H1 (cell line): ENCODE measurements at regions not wholly inside any gene's neighbourhood (a gene's known extent, or its start where the extent isn't known, plus 50 kb on each side); places are given as distances from the start of the nearest gene placed in this dataset.

Experiments
- CTCF ChIA-PET: fragments of 300-600 bp; sonication (Branson Sonifier 250); formaldehyde crosslinking; loops from one replicate; lab custom pipeline; 2021; ENCODE audit not compliant: partially characterized antibody; lab: Charles Lee
- POLR2A ChIA-PET: fragments of 300-600 bp; sonication (Branson Sonifier 250); formaldehyde crosslinking; loops from one replicate; lab custom pipeline; 2021; ENCODE audit warnings: inconsistent platforms; ENCODE audit not compliant: partially characterized antibody; lab: Charles Lee
- DNase-seq, 2 experiments: peaks; one replicate each; pipeline versions ENCODE4 v3.0.0 to v3.0.0-alpha.2; 2010 to 2022; ENCODE audit warnings: low spot score in 2 of 2, low read depth in 1 of 2, mixed read lengths in 1 of 2
- FAIRE-seq: peaks from 2 replicates; lab custom pipeline; 2011; peaks lifted over from hg19 to GRCh38; lab: Jason Lieb, UNC
- H2AFZ ChIP-seq: 2 replicates; pipeline ENCODE4 v1.8.1; 2012; ENCODE audit warnings: low read length, inconsistent platforms
- H2AK5ac ChIP-seq: 2 replicates; pipeline ENCODE4 v1.6.1; 2013; ENCODE audit warnings: low read depth, low read length
- H2BK120ac ChIP-seq: replicated peaks from 2 replicates; pipeline ENCODE3; 2013; ENCODE audit warnings: low read depth, low read length, inconsistent platforms
- H2BK12ac ChIP-seq: 2 replicates; pipeline ENCODE4 v1.6.1; 2013; ENCODE audit warnings: low read depth, low read length
- H2BK15ac ChIP-seq: 2 replicates; pipeline ENCODE4 v1.6.1; 2013; ENCODE audit warnings: low read length
- H2BK20ac ChIP-seq: 2 replicates; pipeline ENCODE4 v1.6.1; 2013; ENCODE audit warnings: low read length
- H2BK5ac ChIP-seq: 2 replicates; pipeline ENCODE4 v1.6.1; 2013; ENCODE audit warnings: low read depth, low read length
- H3K14ac ChIP-seq: 2 replicates; pipeline ENCODE4 v1.6.1; 2013; ENCODE audit warnings: inconsistent platforms; ENCODE audit not compliant: insufficient read length
- H3K18ac ChIP-seq: 2 replicates; pipeline ENCODE4 v1.6.1; 2013; ENCODE audit warnings: low read length; ENCODE audit errors: extremely low read depth
- H3K23ac ChIP-seq: 2 replicates; pipeline ENCODE4 v1.6.1; 2013; ENCODE audit warnings: inconsistent platforms; ENCODE audit not compliant: insufficient read length
- H3K23me2 ChIP-seq: 2 replicates; pipeline ENCODE4 v1.6.1; 2013; ENCODE audit warnings: low read depth, low read length
- H3K27ac ChIP-seq: 2 replicates; pipeline ENCODE4 v1.6.1; 2011; ENCODE audit warnings: low read depth, low read length, inconsistent platforms
- H3K27me3 ChIP-seq, 4 experiments: replicated peaks in 1 of 4; 1 replicate in 1 of 4; 2 replicates in 3 of 4; pipeline versions ENCODE4 v1.6.1 to v1.8.1; 2011 to 2013; ENCODE audit warnings: low read length in 3 of 4, mild to moderate bottlenecking in 3 of 4, inconsistent platforms in 2 of 4, mixed read lengths in 2 of 4, moderate library complexity in 1 of 4; ENCODE audit not compliant: control insufficient read depth in 3 of 4, insufficient read depth in 3 of 4; ENCODE audit errors: extremely low read depth in 1 of 4
- H3K36me3 ChIP-seq, 4 experiments: 2 replicates each; pipeline versions ENCODE4 v1.6.1 to v1.8.1; 2011 to 2013; ENCODE audit warnings: mild to moderate bottlenecking in 4 of 4, low read length in 3 of 4, moderate library complexity in 2 of 4, control low read depth in 1 of 4, inconsistent platforms in 1 of 4; ENCODE audit not compliant: insufficient read depth in 4 of 4, control insufficient read depth in 2 of 4
- H3K4ac ChIP-seq: replicated peaks from 2 replicates; pipeline ENCODE3; 2013; ENCODE audit warnings: low read length, low read depth, mixed read lengths, inconsistent platforms; ENCODE audit not compliant: insufficient read length
- H3K4me1 ChIP-seq, 4 experiments: replicated peaks in 1 of 4; 1 replicate in 1 of 4; 2 replicates in 3 of 4; pipeline versions ENCODE4 v1.6.1 to v1.8.1; 2011 to 2013; ENCODE audit warnings: low read length in 3 of 4, inconsistent platforms in 2 of 4, mixed read lengths in 1 of 4; ENCODE audit not compliant: insufficient read depth in 4 of 4, control insufficient read depth in 3 of 4
- H3K4me2 ChIP-seq, 2 experiments: 2 replicates each; pipeline versions ENCODE4 v1.6.1 to v1.8.1; 2011 to 2013; ENCODE audit warnings: low read depth in 2 of 2, low read length in 2 of 2, control low read depth in 1 of 2, inconsistent platforms in 1 of 2, mild to moderate bottlenecking in 1 of 2; ENCODE audit not compliant: insufficient read depth in 1 of 2
- H3K4me3 ChIP-seq, 4 experiments: fragments of 200-600, 300-600 bp in 1 of 4; sonication (generic), shearing (Covaris generic), sonication (Bioruptor Twin) in 1 of 4; 2 replicates each; pipeline versions ENCODE4 v1.5.1 to v1.8.1; 2011 to 2016; ENCODE audit warnings: low read length in 4 of 4, low read depth in 3 of 4, control low read depth in 2 of 4, inconsistent platforms in 2 of 4, mild to moderate bottlenecking in 2 of 4, mixed read lengths in 1 of 4, moderate library complexity in 1 of 4; ENCODE audit not compliant: insufficient read depth in 2 of 4; ENCODE audit errors: extremely low read depth in 1 of 4
- H3K56ac ChIP-seq: replicated peaks from 2 replicates; pipeline ENCODE3; 2013; ENCODE audit warnings: low read depth, mild to moderate bottlenecking, mixed read lengths, low read length, inconsistent platforms; ENCODE audit not compliant: insufficient read length
- H3K79me1 ChIP-seq: 2 replicates; pipeline ENCODE4 v1.6.1; 2013; ENCODE audit warnings: low read depth, low read length, control low read depth
- H3K79me2 ChIP-seq, 2 experiments: 2 replicates each; pipeline versions ENCODE4 v1.6.1 to v1.8.1; 2012 to 2013; ENCODE audit warnings: low read length in 2 of 2, mild to moderate bottlenecking in 2 of 2, inconsistent platforms in 1 of 2; ENCODE audit not compliant: insufficient read depth in 2 of 2, control insufficient read depth in 1 of 2
- H3K9ac ChIP-seq, 4 experiments: replicated peaks in 1 of 4; 1 replicate in 1 of 4; 2 replicates in 3 of 4; pipeline versions ENCODE4 v1.6.1 to v1.8.1; 2011 to 2013; ENCODE audit warnings: low read depth in 3 of 4, low read length in 3 of 4, control low read depth in 2 of 4, mild to moderate bottlenecking in 2 of 4, moderate library complexity in 2 of 4, inconsistent platforms in 1 of 4; ENCODE audit errors: extremely low read depth in 1 of 4
- H3K9me3 ChIP-seq, 2 experiments: 2 replicates each; pipeline versions ENCODE4 v1.6.1 to v1.8.1; 2012 to 2013; ENCODE audit warnings: mild to moderate bottlenecking in 2 of 2, moderate library complexity in 2 of 2, control low read depth in 1 of 2, inconsistent platforms in 1 of 2, low read depth in 1 of 2, low read length in 1 of 2, mixed read lengths in 1 of 2; ENCODE audit not compliant: insufficient read depth in 2 of 2
- H4K20me1 ChIP-seq, 2 experiments: replicated peaks in 1 of 2; 2 replicates each; pipeline versions ENCODE3 to v1.8.1; 2011 to 2013; ENCODE audit warnings: inconsistent platforms in 2 of 2, low read length in 2 of 2, mild to moderate bottlenecking in 1 of 2; ENCODE audit not compliant: insufficient read depth in 2 of 2, control insufficient read depth in 1 of 2
- H4K5ac ChIP-seq: 2 replicates; pipeline ENCODE4 v1.6.1; 2013; ENCODE audit warnings: low read length, low read depth, mixed read lengths, inconsistent platforms; ENCODE audit not compliant: insufficient read length
- H4K8ac ChIP-seq: 2 replicates; pipeline ENCODE4 v1.8.0; 2013; ENCODE audit warnings: mild to moderate bottlenecking, moderate library complexity, low read length, inconsistent platforms; ENCODE audit not compliant: insufficient read depth; ENCODE audit errors: extremely low read depth
- H4K91ac ChIP-seq: replicated peaks from 2 replicates; pipeline ENCODE3; 2013; ENCODE audit warnings: low read length, mixed read lengths, inconsistent platforms; ENCODE audit not compliant: insufficient read length
- CBX5 ChIP-seq: fragments of 300-800, 300-1000 bp; sonication (generic); IDR thresholded peaks from 2 replicates; pipeline ENCODE4 v1.7.1; 2016; ENCODE audit warnings: antibody characterized with exemption, low read length, low read depth
- CTBP2 ChIP-seq: IDR thresholded peaks from 2 replicates; pipeline ENCODE4 v1.7.0; 2011; ENCODE audit warnings: borderline replicate concordance, mild to moderate bottlenecking, moderate library complexity, mixed read lengths, low read length; ENCODE audit not compliant: insufficient read depth, insufficient read length
- HDAC6 ChIP-seq: IDR thresholded peaks from one replicate; pipeline ENCODE4 v1.7.1; 2012; ENCODE audit warnings: low read depth, mild to moderate bottlenecking, inconsistent platforms, low read length, moderate library complexity
- SAP30 ChIP-seq: fragments of 300-600 bp; sonication (generic); IDR thresholded peaks from 2 replicates; pipeline ENCODE4 v1.7.1; 2012; ENCODE audit warnings: low read length, moderate library complexity, mild to moderate bottlenecking, inconsistent platforms; ENCODE audit not compliant: insufficient read depth, insufficient replicate concordance
- TAF1 ChIP-seq: IDR thresholded peaks from 2 replicates; pipeline ENCODE4 v1.6.1; 2011; ENCODE audit warnings: mild to moderate bottlenecking, low read depth, low read length
- TAF7 ChIP-seq: optimal IDR thresholded peaks from 2 replicates; pipeline ENCODE3; 2011; ENCODE audit warnings: low read depth, mild to moderate bottlenecking, inconsistent platforms, low read length, moderate library complexity, borderline replicate concordance
- TBP ChIP-seq: IDR thresholded peaks from 2 replicates; pipeline ENCODE4 v1.6.1; 2011; ENCODE audit warnings: low read depth, low read length, improper control_type of control experiment
- WGBS, 2 experiments: shearing (Covaris generic) in 1 of 2; methylation state at CpG; one replicate each; pipeline versions ENCODE4 v1.1.6 to v1.1.7; 2013 to 2015; ENCODE audit warnings: low lambda C conversion rate in 2 of 2, mixed read lengths in 2 of 2, inconsistent platforms in 1 of 2, low coverage in 1 of 2, missing lambda C conversion rate in 1 of 2; ENCODE audit not compliant: insufficient replicate concordance in 2 of 2, insufficient coverage in 1 of 2, insufficient read length in 1 of 2; ENCODE audit errors: extremely low coverage in 1 of 2, missing lambda C conversion rate in 1 of 2; 5-methylcytosine and 5-hydroxymethylcytosine counted together

- no peak for FAIRE-seq
These were observed 287.9 kb upstream of the SEMA3A start for GRCh38 chr7:84482476-84482875.

More at GRCh38 chr7:84482476-84482875, 287.9 kb upstream of the SEMA3A start:
- Histone ChIP-seq H4K91ac (no peak overlapping the region), H3K79me2 (no peaks in the 10 kb centered on the region), H3K56ac (no peak overlapping the region), H3K18ac (no peak overlapping the region), H2BK5ac (no peak overlapping the region), H3K4ac (no peak overlapping the region), H3K36me3 (no peaks in the 10 kb centered on the region), H3K14ac (no peak overlapping the region), H2BK120ac (no peak overlapping the region), H3K23me2 (no peaks in the 10 kb centered on the region), H3K4me3 (no peak overlapping the region), H3K27ac (no peak overlapping the region), H3K4me1 (peaks cover 0 to 5% (median under 1%) of the 10 kb centered on the region in 4 experiments; a peak in 4 of 7 replicates), H3K9me3 (no peaks in the 10 kb centered on the region), H3K9ac (no peak overlapping the region), H4K8ac (no peak overlapping the region), H3K79me1 (no peaks in the 10 kb centered on the region), H3K4me2 (no peak overlapping the region), H2BK20ac (no peak overlapping the region), H2AK5ac (no peak overlapping the region), H4K5ac (no peak overlapping the region), H2AFZ (no peak overlapping the region), H3K27me3 (no peaks in the 10 kb centered on the region), H2BK12ac (no peak overlapping the region), H4K20me1 (no peaks in the 10 kb centered on the region), H3K23ac (no peak overlapping the region), H2BK15ac (no peak overlapping the region)
- DNase-seq, result no peak
- WGBS, 2 experiments, result 95% methylated on average over 1 of the region's 1 CpG; no CpG with 5 or more reads in 1 of the 2 experiments
- POLR2A ChIA-PET, result no interaction called here
- CTCF ChIA-PET, result no interaction called here
- TF ChIP-seq CTBP2 (no peak), SAP30 (no peak), CBX5 (no peak), HDAC6 (no peak), TAF7 (no peak), TBP (no peak), TAF1 (no peak)
